HG02938 (cell line): ENCODE measurements at regions not wholly inside any gene's neighbourhood (a gene's known extent, or its start where the extent isn't known, plus 50 kb on each side); places are given as distances from the start of the nearest gene placed in this dataset.
A peak's percentile ranks its signal among the peaks of the same experiment; 100 is the strongest.

Experiments used
- ATAC-seq: cut with Tn5 transposase; IDR thresholded peaks from one replicate; pipeline ENCODE4 v1.9.1; 2021; ENCODE audit warnings: mild to moderate bottlenecking, moderate library complexity; ENCODE audit not compliant: unreplicated experiment

DNA sequence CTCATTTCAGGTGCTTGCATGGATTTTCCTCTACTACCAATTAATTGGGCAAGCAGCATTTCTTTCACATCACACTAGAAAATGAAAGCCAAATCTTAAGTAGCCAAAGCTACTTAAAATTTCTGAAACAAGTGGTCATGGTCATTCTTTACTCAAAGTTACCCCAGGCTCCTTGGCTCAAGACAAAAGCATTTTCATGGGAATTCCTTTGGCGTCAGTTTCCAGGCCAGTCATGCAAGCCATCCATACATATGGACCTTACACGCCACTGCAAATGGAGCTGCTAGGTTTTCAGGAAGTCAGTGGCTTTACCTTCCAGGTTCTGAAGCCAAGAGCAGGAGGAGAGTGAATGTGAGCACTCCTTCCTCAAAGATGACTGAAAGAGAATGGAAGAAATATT is 83.7 kb upstream of the IL12A start:
- no peak for ATAC-seq

- ATAC-seq: no peak
Observed at GRCh38 chr3:159907828-159908227, 80.8 kb upstream of the IL12A start.

DNA sequence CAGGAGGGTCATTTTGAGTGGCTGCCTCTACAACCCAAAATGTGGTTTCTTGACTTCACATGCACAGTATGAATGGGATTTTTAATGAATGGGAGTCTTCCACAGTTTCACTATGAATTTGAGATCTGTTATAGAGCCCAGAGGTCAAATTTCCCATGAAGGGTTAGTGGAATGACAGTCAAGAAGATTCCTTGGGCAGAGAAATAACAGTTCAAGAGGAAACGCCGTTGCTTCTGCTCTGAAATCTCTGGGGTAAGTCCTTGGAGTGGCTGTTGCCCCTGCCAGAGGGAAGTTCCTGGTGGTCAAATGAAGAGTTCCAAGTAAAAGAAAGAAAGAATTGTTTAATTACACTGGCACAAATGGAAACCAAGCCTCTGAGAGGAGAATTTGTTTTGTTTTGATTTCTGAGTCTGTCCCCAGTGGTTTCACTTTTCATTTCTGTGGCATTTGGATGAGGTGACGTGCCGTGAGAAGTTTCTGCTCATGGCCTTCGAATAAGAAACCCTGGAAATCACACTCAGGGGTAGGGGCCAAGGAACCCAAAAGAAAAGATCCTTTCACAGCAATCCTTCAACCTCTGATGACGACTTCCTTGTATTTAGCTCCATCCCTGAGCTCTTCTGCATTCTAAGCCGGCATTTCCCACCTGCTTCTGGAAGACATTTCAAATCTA is 77.5 kb upstream of the IL12A start:
- ATAC-seq: peak; percentile 87

DNA sequence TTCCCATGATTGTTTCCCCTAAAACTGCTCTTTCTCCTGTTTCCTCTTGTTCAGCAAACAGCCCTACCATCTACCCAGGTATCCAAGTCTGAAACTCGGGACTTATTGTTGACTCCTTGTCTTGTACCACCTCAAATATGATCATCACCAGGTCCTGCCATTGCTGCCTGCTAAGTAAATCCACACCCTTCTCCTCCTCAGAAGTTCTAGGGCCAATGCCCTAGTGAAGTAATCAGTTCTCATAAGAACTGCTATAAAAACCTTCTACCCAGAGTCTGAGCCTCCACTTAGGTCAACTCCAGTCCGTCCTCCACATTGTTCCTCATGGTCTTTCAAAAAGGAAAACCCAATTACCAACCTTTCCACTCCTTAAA is 77.0 kb upstream of the IL12A start:
- ATAC-seq: peak; percentile 13

DNA sequence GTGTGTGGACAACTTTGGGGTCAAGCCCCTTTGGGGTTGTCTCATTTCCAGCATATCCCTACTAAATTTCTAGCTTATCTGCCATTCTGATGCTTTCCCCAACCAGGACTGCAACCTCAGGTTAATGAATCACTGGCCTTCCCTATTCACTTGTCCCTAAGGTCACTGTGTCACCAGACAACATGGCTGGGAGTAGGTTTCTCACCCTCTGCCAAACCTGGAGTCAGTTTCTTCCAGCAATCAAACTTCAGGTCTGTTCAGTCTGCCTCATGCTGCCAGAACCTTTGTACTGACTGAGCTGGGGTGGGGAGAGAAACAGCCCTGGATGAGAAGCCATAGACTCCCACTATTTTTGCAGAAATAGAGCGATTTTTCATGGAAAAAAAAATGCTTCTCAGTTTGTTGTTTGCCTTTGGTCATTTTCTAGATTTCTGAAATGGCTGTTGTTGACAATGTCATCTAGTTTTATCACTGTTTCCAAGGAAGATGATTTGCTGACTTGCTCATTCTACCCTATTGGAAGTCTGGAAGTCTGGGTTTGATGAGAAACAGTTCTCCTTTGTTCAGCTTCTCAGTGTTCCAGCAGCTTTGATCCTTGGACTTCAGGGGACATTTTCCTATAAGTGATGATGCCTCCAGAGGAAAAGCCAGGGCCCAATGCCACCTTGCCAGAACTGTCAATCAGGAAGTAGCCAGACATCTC is 74.8 kb upstream of the IL12A start:
- no peak for ATAC-seq

- ATAC-seq: no peak
Observed at GRCh38 chr3:159914426-159914825, 74.2 kb upstream of the IL12A start.

GRCh38 chr3:159916052-159916451 is 72.6 kb upstream of the IL12A start:
- no peak for ATAC-seq

DNA sequence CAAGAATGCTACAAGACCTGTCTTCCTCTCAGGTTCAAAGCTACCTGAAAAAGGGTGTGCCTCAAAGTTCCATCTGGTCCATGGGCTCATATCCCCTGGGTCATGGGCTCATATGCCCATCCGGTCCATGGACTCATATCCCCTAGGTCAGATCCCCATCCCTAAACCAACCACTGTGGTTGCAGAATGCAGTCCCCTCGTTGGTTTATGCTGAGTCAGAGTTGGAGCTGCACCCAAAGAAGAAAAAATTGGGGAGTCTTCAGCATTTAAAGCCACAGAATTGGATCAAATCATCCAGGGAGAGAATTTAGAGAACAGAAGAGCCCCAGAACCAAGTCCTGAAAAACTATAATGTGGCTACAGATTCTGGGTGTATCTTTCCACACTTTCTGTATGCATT is 71.5 kb upstream of the IL12A start:
- ATAC-seq: no peak

- peak; percentile 84 for ATAC-seq
Observed at GRCh38 chr3:159919873-159920272, 68.8 kb upstream of the IL12A start.

DNA sequence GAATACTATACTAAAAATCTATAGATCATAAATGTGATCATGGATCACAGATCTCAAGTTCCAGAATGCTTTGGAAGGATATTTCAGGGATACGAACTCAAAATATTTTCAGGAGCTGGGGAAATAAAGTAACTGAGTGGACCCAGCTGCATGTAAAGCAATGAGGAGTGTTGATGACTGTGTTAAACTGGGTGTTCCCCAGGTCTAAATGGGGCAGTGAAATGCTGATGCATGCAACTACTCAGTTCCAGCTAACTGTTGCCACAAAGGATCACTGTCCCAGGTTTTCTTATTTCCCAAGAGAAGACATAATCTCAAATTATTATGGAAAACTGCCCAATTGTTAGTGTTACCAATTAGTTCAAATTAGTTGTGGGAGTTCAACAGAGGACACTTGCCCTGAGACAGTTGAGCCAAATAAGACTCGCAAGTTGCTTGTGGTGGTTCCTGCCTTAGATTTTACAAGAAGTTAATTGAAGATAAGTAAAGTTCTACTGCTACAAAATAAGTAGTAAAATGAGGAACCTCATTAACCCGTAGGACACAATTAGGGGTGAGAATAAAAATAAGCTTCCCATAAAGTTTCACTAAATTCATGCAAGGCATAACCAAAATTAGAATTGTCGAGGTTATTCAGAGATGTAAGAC is 66.3 kb upstream of the IL12A start:
- ATAC-seq: no peak

DNA sequence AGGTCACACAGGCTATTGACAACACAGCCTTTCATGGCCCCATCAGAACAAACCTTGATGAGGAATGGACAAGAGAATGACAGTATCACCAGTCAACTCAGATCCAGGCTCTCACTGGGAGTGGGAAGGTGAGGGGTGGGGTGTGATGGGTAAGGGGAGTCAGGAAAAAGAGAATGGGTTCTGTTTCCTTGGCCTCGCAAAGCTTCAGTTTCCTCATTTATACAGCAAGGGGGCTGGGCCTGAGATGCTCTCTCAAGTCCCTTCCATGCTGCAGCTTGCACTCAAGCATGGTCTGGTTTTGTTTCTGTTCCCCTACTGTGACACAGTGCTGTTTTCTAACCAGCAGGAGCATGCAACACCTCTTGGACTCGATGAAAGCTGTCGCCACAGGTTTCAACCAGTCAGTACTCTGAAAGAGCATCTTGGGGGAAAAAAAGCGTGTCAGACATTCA is 65.7 kb upstream of the IL12A start:
- peak; percentile 89 for ATAC-seq

DNA sequence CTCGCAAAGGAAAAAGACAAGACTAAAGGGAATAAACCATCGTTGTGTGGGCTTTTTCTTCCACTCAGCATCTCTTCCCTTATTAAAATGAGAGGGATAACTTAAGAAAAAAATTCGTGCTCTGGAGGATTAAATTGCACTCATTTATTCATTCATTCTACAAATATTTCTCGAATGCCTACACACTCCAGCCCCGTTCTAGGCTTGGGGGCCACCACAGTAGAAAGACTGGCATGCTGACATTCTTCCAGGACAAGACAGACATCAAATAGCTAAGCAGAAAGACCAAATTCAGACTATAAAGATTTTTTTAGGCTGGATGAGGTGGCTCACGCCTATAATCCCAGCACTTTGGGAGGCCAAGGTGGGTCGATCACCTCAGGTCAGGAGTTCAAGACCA is 65.3 kb upstream of the IL12A start:
- no peak for ATAC-seq

- no peak for ATAC-seq
Observed at GRCh38 chr3:159923956-159924355, 64.7 kb upstream of the IL12A start.

DNA sequence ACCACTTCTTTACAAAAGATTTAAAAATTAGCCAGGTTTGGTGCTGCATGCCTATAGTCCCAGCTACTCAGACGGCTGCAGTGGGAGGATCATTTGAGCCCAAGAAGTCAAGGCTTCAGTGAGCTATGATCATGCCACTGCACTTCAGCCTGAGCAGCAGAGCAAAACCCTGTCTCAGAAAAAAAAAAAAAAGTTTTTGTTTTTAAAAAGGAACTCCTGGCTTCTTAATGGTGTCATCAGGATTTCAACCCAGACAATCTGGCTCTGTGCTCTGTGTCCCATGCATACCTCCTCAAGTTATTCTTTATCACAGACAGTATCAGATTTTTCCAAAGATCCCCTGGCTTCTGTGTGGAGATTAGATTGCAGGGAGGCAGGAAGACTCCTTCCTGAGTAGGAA is 64.2 kb upstream of the IL12A start:
- no peak for ATAC-seq

GRCh38 chr3:159925248-159925647 is 63.4 kb upstream of the IL12A start:
- no peak for ATAC-seq

- ATAC-seq: no peak
Observed at GRCh38 chr3:159926573-159926972, 62.1 kb upstream of the IL12A start.

GRCh38 chr3:159928071-159928491 is 60.6 kb upstream of the IL12A start:
- no peak for ATAC-seq

- ATAC-seq: no peak
Observed at GRCh38 chr3:159928666-159929065, 60.0 kb upstream of the IL12A start.

DNA sequence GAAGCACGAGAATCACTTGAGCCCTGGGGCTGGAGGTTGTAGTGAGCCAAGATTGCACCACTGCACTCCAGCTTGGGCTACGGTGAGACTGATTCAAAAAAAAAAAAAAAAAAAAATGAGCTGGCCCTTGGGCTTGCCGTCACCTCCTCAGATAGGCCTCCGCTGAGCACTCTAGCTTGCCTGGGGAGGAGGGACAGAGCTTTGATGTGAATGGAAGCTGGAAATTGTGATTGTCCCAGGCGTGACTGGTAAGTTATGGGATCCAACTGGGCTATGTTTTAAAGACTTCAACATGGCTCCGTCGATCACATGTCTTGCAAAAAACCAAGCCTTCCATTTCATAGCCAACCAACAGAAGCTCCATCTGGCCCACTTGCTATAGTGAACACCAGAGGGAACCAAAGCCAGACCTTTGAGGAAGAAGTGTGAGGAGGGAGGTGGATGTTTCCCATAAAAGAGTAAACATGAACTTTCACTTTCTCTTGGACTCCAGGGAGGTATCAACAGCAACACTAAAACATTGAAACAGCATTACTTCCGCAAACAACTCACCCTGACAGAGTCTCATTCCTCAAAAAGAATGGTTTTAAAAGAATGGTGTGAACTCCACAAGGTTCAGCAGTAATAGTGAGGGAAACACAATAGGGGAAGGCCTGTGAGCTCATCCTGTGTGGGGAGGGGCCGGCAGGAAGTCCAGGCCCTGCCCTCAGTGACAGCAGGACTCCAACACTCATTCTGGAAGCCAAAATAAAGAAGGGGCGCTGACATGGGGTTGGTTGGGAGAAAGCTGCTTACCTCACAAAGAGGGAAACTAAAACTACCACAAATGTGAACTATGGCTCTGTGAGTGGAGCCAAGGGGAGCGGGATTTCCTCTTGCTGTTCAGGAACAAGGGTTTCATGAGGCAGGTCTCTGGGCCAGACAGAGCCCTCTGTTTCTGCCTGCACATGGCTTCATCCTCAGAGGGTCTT is 59.2 kb upstream of the IL12A start:
- peak; percentile 77 for ATAC-seq

GRCh38 chr3:159934216-159934615 is 54.4 kb upstream of the IL12A start:
- ATAC-seq: no peak

DNA sequence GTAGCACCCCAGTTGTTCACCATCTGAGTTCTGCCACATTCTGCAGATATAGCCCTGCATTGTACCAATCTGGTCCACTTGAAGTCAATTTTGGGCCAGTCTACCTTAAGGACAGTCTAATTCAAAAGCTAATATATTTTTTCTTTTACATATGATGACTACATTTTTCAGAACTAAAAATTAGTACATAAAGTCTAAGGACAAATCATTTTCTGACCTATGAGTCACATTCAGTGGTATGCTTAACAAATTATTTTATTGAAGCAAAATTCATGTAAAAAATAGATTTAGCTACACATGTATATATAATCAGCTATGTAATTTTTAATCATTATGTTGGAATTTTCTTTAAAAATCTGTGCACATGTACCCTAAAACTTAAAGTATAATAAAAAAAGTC is 52.1 kb upstream of the IL12A start:
- ATAC-seq: no peak
